ENCODE measurements at regions not wholly inside any gene's neighbourhood (a gene's known extent, or its start where the extent isn't known, plus 50 kb on each side); places are given as distances from the start of the nearest gene placed in this dataset.

DNA sequence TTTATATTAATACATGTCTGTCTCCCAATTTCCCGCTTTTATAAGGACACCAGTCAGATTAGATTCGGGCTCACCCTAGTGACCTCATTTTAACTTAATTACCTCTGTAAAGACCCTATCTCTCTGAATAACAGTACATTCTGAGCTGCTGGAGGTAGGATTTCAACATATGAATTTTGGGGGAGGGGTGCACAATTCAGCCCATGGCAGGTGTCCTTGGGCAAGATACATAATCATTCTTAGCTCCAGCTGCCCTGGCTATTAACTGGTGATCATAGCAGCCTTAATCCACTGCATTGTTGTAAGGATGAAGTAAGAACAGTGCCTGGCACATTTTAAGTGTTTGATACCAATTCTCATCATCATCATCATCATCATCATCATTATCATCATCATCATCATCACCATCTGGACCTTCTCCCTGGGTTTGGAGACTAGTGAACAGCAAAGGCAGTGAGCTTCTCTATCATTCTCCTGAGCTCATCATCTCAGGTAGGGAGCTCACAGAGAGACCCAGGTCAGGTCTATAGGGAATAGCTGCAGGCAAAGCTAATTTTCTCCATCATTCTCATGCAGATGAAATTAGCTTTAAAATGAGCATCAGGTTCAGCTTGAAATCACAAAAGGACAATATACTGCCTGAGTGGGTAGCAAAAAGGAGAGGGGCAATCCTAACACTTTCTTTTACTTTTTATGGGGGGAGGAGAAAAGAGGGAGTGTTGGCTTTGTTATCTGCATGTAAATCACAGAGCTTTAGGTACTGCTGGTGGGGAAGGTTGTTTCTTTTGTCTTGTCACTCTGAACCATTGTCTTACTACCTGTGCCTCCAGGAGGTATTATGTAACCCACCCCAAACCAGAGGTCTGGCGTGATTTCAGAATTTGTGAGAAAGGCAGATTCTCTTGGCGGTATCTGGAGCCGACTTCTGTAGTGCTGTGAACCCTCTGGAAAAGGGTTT is 125.5 kb upstream of the SPRED2 start:
- in situ Hi-C loops (cut with MboI; ENCODE audit: low sequenced_read_pairs), result loop anchor here (25.0 kb wide), 1 partner anchor 646 kb away; no protein-coding TSS in a partner anchor
- Histone ChIP-seq H3K4me3 (no peak overlapping the region), H3K4me1 (peaks cover 17% of the 10 kb centered on the region), H3K27me3 (ENCODE audit: low read depth) (no peaks in the 10 kb centered on the region), H3K36me3 (replicated peaks) (no peaks in the 10 kb centered on the region), H3K9me3 (no peaks in the 10 kb centered on the region)
- DNase-seq (ENCODE audit: low spot score in 2 of 2), result peak; percentile 68 to 93

DNA sequence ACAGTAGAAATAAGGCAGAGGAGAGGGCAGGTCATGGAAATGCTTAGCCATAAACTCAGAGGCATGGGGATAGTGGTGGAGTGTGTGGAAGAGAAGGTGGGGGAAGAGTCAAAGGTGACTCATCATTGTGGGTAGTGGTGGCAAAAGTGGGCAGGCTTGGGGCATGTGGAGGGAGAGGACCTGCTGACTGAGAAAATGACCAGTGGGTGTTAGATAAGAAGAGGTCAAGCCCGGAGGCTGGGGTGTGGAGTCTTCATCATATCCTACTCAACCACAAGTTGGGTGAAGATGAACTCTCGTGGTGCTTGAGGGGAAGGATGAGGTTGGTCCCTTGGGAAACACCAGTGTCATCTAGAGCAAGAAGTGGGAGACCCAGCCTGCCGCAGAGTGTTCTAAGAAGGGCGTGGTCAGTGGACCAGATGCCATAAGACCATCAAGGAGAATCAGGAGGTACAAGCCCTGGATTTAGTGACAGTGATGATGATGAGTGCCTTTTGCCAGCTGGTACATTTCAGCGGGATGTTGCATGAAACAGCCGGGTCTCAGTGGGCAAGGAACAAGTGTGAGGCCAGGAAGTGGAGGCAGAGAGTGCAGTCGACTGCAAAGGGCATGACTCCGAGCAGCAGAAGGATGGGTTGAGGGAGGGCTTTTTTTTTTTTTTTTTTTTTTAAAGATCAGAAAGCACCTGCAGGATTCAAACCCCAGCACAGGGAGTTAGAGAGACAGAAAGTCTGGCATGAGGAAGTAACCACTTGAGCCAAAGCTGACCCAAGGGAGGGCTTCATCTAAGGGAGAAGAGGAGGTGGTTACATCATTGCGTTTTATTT is 122.6 kb upstream of the SPRED2 start:
- DNase-seq (ENCODE audit: low spot score in 2 of 2), result no peak
- Histone ChIP-seq H3K4me3 (no peak overlapping the region), H3K9me3 (no peaks in the 10 kb centered on the region), H3K27me3 (ENCODE audit: low read depth) (no peaks in the 10 kb centered on the region), H3K36me3 (replicated peaks) (no peaks in the 10 kb centered on the region), H3K4me1 (peaks cover 17% of the 10 kb centered on the region)
- in situ Hi-C loops (cut with MboI; ENCODE audit: low sequenced_read_pairs), result loop anchor here (25.0 kb wide), 1 partner anchor 643 kb away; no protein-coding TSS in a partner anchor

DNA sequence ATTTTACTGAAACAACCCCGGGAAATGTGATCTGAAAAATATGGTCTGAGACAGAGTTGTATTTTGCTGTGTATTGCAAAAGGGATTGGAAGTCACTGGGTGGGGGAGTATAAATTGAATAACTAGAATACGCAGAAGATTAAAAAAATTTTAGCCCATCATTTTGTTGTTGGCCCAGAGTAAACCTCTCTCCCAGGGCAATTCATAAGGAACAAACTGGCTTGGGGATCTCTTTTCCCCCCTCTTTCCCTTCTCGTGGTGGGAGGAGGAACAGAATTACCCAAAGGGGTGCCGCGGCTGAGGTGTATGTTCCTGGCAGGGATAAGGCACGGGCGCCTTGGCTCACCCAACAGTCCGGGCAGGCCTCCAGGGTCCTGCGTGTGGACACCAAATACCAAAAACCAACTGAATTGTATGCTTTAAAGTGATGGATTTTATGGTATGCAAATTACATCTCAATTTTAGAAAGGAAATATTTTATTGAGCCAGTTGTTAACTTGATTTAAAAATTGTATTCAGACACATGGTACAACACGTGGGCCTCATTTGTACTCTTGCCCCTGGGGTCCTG is 121.2 kb upstream of the SPRED2 start:
- Histone ChIP-seq H3K36me3 (replicated peaks) (no peaks in the 10 kb centered on the region), H3K27me3 (ENCODE audit: low read depth) (no peaks in the 10 kb centered on the region), H3K4me3 (no peak overlapping the region), H3K9me3 (no peaks in the 10 kb centered on the region), H3K4me1 (peaks cover 13% of the 10 kb centered on the region)
- no peak for DNase-seq (ENCODE audit: low spot score in 2 of 2)
- in situ Hi-C loops (cut with MboI; ENCODE audit: low sequenced_read_pairs), result loop anchor here (25.0 kb wide), 1 partner anchor 641 kb away; no protein-coding TSS in a partner anchor

DNA sequence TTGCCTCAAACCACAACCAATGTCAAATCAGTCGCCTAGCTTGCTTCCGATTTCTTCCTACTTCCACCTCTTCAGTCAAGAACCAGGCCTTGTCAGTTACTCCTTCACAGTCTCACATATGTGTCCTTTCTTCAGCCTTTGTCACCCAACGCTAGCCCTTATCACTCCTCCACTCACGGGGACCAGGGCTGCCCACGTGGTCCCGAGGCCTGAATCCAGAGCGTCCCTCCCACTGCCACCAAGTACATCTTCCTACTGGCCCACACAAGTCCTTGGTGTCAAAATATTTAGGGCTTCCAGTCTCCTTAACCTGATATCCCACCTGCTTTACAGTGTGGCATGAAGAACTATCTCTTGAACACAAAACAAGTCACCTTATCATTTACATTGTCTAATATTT is 119.1 kb upstream of the SPRED2 start:
- Histone ChIP-seq H3K9me3 (no peaks in the 10 kb centered on the region), H3K27me3 (ENCODE audit: low read depth) (no peaks in the 10 kb centered on the region), H3K4me1 (no peaks in the 10 kb centered on the region), H3K36me3 (replicated peaks) (no peaks in the 10 kb centered on the region), H3K4me3 (no peak overlapping the region)
- DNase-seq (ENCODE audit: low spot score in 2 of 2), result no peak
- in situ Hi-C loops (cut with MboI; ENCODE audit: low sequenced_read_pairs), result loop anchor here (25.0 kb wide), 1 partner anchor 639 kb away; no protein-coding TSS in a partner anchor

- Histone ChIP-seq H3K27me3 (ENCODE audit: low read depth) (no peaks in the 10 kb centered on the region), H3K9me3 (no peaks in the 10 kb centered on the region), H3K4me3 (no peak overlapping the region), H3K4me1 (no peaks in the 10 kb centered on the region), H3K36me3 (replicated peaks) (no peaks in the 10 kb centered on the region)
- DNase-seq (ENCODE audit: low spot score in 2 of 2), result no peak
- in situ Hi-C loops (cut with MboI; ENCODE audit: low sequenced_read_pairs), result loop anchor here (25.0 kb wide), 1 partner anchor 638 kb away; no protein-coding TSS in a partner anchor
Measured at GRCh38 chr2:65550246-65550645, 117.8 kb upstream of the SPRED2 start.

DNA sequence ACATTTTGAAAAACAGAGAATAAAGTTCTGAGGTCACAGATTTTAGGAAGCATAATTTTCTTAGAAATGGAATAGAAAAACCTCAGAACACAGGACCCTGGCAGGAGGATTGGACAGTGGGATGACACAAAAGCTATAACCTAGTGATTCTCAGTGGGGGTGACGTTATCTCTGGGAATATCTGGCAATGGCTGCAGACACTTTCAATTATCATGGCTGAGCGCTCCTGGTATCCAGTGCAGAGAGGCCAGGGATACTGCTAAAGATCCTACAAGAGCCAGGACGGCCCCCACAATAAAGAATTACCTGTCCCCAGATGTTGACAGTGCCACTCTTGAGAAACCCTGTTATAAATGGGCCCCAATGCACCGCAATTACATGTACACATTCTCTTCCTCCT is 117.2 kb upstream of the SPRED2 start:
- no peaks in the 10 kb centered on the region for H3K9me3 ChIP-seq
- in situ Hi-C loops (cut with MboI; ENCODE audit: low sequenced_read_pairs), result loop anchor here (5.0 to 25.0 kb wide), 3 partner anchors 105 to 637 kb away; no protein-coding TSS in a partner anchor

DNA sequence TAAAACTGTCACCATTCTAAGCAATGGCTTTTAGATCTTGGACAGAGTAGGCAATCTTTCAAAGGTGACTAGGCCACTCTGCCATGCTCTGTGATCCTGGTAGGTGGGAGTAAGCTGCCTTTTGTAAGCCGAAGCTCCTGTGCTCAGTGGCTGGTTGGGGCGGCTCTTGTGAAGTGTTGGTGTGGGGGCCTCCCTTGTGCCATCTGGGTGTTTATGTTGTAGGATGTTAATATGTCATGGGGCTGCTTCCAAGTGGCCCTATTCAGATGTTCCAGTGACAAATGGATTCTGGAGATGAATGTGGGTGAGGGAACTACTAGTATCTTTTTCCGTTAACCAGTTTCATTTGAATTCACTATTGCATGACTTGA is 116.8 kb upstream of the SPRED2 start:
- DNase-seq (ENCODE audit: low spot score in 2 of 2), result no peak
- no peaks in the 10 kb centered on the region for H3K4me1 ChIP-seq
- no peaks in the 10 kb centered on the region for H3K9me3 ChIP-seq
- H3K36me3 ChIP-seq (replicated peaks), result no peaks in the 10 kb centered on the region
- in situ Hi-C loops (cut with MboI; ENCODE audit: low sequenced_read_pairs), result loop anchor here (5.0 to 10.0 kb wide), 2 partner anchors 104 to 282 kb away; no protein-coding TSS in a partner anchor
- no peaks in the 10 kb centered on the region for H3K27me3 ChIP-seq (ENCODE audit: low read depth)
- H3K4me3 ChIP-seq, result no peak overlapping the region

More for the DNA sequence above, 117.2 kb upstream of the SPRED2 start:
- Histone ChIP-seq H3K4me3 (no peak overlapping the region), H3K36me3 (replicated peaks) (no peaks in the 10 kb centered on the region), H3K4me1 (no peaks in the 10 kb centered on the region), H3K27me3 (ENCODE audit: low read depth) (no peaks in the 10 kb centered on the region)
- DNase-seq (ENCODE audit: low spot score in 2 of 2), result no peak

GRCh38 chr2:65548576-65549256 is 116.3 kb upstream of the SPRED2 start:
- Histone ChIP-seq H3K9me3 (no peaks in the 10 kb centered on the region), H3K36me3 (replicated peaks) (no peaks in the 10 kb centered on the region), H3K4me1 (no peaks in the 10 kb centered on the region), H3K4me3 (no peak overlapping the region), H3K27me3 (ENCODE audit: low read depth) (no peaks in the 10 kb centered on the region)
- no peak for DNase-seq (ENCODE audit: low spot score in 2 of 2)
- in situ Hi-C loops (cut with MboI; ENCODE audit: low sequenced_read_pairs), result loop anchor here (5.0 to 10.0 kb wide), 2 partner anchors 104 to 281 kb away; no protein-coding TSS in a partner anchor

DNA sequence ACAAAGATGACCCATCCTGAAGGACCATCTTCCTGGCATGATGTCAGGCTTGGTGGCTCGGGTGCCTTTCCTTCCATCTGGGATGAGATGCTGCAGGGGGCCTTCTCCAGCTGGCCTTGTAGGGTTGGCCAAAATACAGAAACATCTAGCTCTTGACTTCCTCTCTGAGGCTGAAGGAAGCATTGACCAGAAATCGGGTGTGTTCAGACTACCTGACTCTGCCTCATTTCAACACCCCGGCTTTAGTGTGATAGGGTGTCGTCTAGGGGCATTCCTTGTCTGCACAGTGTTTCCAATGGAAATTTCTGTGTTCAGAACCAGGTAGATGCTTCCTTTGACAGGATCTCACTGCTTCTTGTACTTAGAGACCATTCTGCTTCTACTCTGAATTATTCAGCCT is 115.7 kb upstream of the SPRED2 start:
- H3K4me1 ChIP-seq, result no peaks in the 10 kb centered on the region
- in situ Hi-C loops (cut with MboI; ENCODE audit: low sequenced_read_pairs), result loop anchor here (5.0 to 10.0 kb wide), 2 partner anchors 103 to 281 kb away; no protein-coding TSS in a partner anchor
- no peaks in the 10 kb centered on the region for H3K27me3 ChIP-seq (ENCODE audit: low read depth)
- H3K9me3 ChIP-seq, result no peaks in the 10 kb centered on the region
- H3K36me3 ChIP-seq (replicated peaks), result no peaks in the 10 kb centered on the region
- no peak overlapping the region for H3K4me3 ChIP-seq
- DNase-seq (ENCODE audit: low spot score in 2 of 2), result no peak

DNA sequence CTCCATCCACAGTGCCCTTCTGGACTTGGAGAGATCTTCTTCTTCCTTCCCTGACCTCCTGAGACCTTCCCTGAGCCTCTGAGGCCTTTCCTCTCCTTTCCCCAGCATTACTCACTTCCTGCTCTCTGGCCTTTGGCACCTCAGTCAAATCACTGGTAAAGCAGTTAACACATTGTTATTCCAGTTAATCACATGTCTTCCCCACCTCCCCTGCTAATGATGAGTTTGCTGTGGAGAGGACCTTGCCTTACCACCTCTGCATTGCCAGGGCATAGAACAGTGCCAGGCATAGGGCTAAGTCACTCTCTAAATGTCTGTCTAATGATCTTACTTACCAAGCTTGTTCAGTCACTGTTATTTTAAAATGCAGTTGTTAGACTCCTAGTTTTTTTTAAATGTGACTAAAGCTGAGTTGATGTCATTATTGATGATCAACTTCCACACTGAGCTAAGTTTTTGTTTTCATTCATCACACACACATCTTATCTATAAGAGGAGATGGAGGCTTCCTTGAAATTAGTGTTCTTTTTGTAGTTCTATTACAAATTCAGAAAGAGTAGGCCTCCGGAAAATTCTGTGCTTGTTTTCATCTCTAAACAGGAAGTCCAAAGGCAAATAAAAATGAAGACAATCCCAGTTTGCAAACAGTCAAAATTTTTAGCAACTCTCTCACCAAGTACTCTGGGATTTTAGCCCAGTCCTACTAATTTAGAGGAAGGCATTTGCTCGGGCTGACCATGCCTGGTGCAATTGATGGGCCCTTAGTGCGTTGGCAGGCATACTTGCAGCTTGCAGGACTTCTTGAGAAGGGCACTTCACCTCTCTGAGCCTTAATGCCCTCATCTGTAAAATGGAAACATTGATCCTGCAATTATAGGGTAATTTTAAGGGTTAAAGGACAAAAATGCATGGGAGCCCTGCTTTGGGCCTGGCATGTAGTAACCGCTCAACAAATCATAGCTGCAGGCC is 113.7 kb upstream of the SPRED2 start:
- Histone ChIP-seq H3K4me1 (no peaks in the 10 kb centered on the region), H3K9me3 (no peaks in the 10 kb centered on the region), H3K36me3 (replicated peaks) (no peaks in the 10 kb centered on the region), H3K4me3 (no peak overlapping the region), H3K27me3 (ENCODE audit: low read depth) (no peaks in the 10 kb centered on the region)
- no peak for DNase-seq (ENCODE audit: low spot score in 2 of 2)
- in situ Hi-C loops (cut with MboI; ENCODE audit: low sequenced_read_pairs), result loop anchor here (5.0 to 10.0 kb wide), 2 partner anchors 101 to 279 kb away; no protein-coding TSS in a partner anchor

GRCh38 chr2:65541773-65542172 is 109.4 kb upstream of the SPRED2 start:
- no peak for DNase-seq (ENCODE audit: low spot score in 2 of 2)
- H3K4me1 ChIP-seq, result no peaks in the 10 kb centered on the region
- H3K4me3 ChIP-seq, result no peak overlapping the region
- no peaks in the 10 kb centered on the region for H3K27me3 ChIP-seq (ENCODE audit: low read depth)
- no peaks in the 10 kb centered on the region for H3K9me3 ChIP-seq
- no peaks in the 10 kb centered on the region for H3K36me3 ChIP-seq (replicated peaks)
- in situ Hi-C loops (cut with MboI; ENCODE audit: low sequenced_read_pairs), result loop anchor here (10.0 kb wide), 1 partner anchor 97 kb away; no protein-coding TSS in a partner anchor

DNA sequence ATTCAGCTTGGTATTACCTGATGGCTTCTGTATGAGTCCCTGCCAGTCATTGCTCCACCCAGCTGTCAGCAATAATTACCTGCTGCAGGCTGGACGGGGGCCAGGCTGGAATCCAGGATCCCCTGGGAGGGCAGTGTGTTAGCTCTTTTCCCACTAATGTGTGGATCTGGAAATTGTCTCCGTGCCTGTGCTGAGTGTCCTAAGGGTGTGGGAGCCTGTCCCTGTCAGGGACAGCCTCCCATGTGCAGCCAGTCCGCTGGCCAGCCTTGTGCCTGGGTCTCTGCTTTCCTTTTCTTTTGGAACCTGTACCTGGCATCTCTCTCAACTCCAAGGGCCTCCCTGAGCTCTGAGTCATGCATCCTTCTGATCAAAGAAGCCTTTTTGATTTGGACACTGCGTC is 107.2 kb upstream of the SPRED2 start:
- Histone ChIP-seq H3K4me1 (no peaks in the 10 kb centered on the region), H3K36me3 (replicated peaks) (no peaks in the 10 kb centered on the region), H3K4me3 (no peak overlapping the region), H3K27me3 (ENCODE audit: low read depth) (no peaks in the 10 kb centered on the region), H3K9me3 (no peaks in the 10 kb centered on the region)
- in situ Hi-C loops (cut with MboI; ENCODE audit: low sequenced_read_pairs), result loop anchor here (10.0 kb wide), 1 partner anchor 95 kb away; no protein-coding TSS in a partner anchor
- no peak for DNase-seq (ENCODE audit: low spot score in 2 of 2)
